AG09319 (cell line): ENCODE measurements at regions not wholly inside any gene's neighbourhood (a gene's known extent, or its start where the extent isn't known, plus 50 kb on each side); places are given as distances from the start of the nearest gene placed in this dataset.

Experiments
- DNase-seq: peaks from one replicate; pipeline ENCODE4 v3.0.0-alpha.2; 2010; ENCODE audit warnings: low read depth; ENCODE audit errors: extremely low read depth
- CTCF ChIP-seq: IDR thresholded peaks from 2 replicates; pipeline ENCODE4 v1.5.1; 2011; ENCODE audit warnings: low read depth, mild to moderate bottlenecking, inconsistent platforms, low read length, moderate library complexity

GRCh38 chr9:108786901-108787689 lies 68.7 kb downstream of the ACTL7B start:
- DNase-seq, result peak; percentile 2
- TF ChIP-seq CTCF, result no peak

- TF ChIP-seq CTCF, result no peak
- DNase-seq, result no peak
These were observed 69.5 kb downstream of the ACTL7B start for GRCh38 chr9:108786322-108786721.

- DNase-seq, result peak; percentile 16
- no peak for TF ChIP-seq CTCF
These were observed 70.8 kb downstream of the ACTL7B start for GRCh38 chr9:108784998-108785397.

GRCh38 chr9:108783731-108784495 lies 71.9 kb downstream of the ACTL7B start:
- no peak for TF ChIP-seq CTCF
- no peak for DNase-seq

GRCh38 chr9:108783326-108783725 lies 72.5 kb downstream of the ACTL7B start:
- no peak for TF ChIP-seq CTCF
- DNase-seq, result no peak

GRCh38 chr9:108780942-108781734 lies 74.6 kb downstream of the ACTL7B start:
- no peak for TF ChIP-seq CTCF
- DNase-seq, result no peak
